ENCODE measurements at regions not wholly inside any gene's neighbourhood (a gene's known extent, or its start where the extent isn't known, plus 50 kb on each side); places are given as distances from the start of the nearest gene placed in this dataset.

GRCh38 chr4:181684310-181684709 is 558.9 kb upstream of the TENM3 start:
- DNase-seq (ENCODE audit: low read depth): no peak

DNA sequence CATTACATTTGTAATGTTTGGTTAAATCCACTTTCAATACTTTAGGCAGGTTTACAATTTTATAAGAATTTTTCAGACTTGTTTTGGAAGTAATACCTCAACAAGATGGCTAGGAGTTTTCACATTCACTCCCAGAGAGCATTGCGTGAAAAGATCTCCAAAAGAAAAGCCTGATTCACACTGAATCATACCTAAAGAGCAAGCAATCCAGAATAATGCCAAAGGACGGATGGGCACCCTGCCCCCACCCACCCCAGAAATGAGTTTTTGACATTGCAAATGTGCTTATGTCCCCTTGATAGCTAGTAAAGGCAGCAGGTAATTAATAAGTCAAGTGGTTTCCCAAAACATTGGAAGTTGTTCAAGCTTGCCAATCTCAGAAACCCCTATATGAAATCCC is 557.7 kb upstream of the TENM3 start:
- DNase-seq (ENCODE audit: low read depth): no peak

GRCh38 chr4:181685911-181686310 is 557.3 kb upstream of the TENM3 start:
- no peak for DNase-seq (ENCODE audit: low read depth)

DNA sequence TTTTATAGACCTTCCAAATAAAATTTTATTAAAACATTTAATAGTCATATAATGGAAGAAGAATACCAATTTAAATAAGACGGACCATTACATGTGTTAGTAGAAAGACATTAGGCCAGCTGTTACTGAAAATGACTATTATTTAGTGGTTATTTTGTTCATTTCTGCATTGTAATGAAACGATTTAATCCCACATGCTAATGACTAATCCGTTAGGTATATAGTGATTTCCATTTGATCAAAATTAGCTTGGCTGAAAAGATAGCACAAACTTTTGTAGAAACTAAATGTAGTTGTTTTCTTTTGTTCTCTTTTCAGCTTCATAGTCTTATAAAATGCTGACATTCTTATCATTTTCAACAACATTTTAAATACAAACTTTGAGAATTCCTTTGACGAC is 556.1 kb upstream of the TENM3 start:
- DNase-seq (ENCODE audit: low read depth): no peak

DNA sequence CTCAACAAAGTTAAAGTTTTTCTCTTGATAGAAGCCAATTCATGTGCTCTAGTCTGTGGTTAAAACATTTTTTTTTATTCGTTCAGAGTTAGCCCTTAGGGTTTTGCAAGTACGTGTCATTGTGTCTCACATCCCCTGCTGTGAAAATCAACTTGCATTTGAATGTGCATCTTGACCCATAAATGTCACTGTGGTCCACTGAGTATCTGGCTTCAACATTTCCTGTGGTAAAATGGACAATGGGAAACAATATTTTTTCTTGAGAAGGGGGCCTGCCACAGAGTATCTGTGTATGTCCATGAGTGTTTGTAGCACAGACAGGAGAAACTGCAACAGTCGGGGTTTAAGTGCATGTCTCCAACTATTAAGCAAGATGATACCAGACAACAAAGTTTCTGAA is 554.8 kb upstream of the TENM3 start:
- no peak for DNase-seq (ENCODE audit: low read depth)

- DNase-seq (ENCODE audit: low read depth): no peak
Observed at GRCh38 chr4:181688872-181689271, 554.3 kb upstream of the TENM3 start.

DNA sequence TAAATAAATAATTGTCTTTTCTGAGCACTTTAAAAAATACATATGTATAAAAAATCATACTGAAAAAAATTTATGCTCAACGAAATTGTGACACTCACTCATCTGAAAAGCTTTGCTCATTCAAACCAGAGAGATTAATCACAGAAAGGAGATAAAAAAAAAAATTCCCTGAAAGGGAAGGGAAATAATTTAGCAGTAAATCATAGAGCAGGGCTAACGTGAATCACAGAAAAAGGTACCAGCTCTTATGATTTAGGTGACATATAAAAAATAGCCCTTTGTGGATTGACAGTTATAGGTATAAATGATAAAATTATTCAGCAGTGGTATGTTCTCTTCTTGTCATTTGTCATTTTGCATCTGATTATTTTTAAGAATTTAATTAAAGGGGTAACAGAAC is 552.7 kb upstream of the TENM3 start:
- DNase-seq (ENCODE audit: low read depth): no peak

DNA sequence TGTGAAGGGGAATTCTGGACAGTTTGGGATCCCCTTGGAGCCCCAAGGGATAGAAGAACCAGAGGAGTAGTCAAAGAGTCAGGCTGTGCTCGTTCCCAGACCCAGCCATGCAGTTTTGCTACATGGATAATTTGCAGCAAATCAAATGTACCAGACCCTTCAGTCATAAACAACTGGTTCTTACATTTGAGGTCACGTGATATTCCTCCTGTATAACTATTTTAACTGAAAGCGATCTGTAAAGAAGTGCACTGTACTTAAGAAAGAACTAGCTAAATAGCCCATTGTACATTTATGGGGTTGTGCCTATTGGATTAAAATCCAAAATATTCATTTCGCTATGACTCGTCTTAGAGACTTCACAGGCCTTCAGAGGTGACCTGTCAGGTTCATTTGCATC is 550.2 kb upstream of the TENM3 start:
- DNase-seq (ENCODE audit: low read depth): no peak

- DNase-seq (ENCODE audit: low read depth): no peak
Observed at GRCh38 chr4:181693517-181693916, 549.7 kb upstream of the TENM3 start.

GRCh38 chr4:181698221-181698620 is 545.0 kb upstream of the TENM3 start:
- DNase-seq (ENCODE audit: low read depth): no peak

- DNase-seq (ENCODE audit: low read depth): no peak
Observed at GRCh38 chr4:181701214-181701613, 542.0 kb upstream of the TENM3 start.

- DNase-seq (ENCODE audit: low read depth): no peak
Observed at GRCh38 chr4:181701894-181702293, 541.3 kb upstream of the TENM3 start.

DNA sequence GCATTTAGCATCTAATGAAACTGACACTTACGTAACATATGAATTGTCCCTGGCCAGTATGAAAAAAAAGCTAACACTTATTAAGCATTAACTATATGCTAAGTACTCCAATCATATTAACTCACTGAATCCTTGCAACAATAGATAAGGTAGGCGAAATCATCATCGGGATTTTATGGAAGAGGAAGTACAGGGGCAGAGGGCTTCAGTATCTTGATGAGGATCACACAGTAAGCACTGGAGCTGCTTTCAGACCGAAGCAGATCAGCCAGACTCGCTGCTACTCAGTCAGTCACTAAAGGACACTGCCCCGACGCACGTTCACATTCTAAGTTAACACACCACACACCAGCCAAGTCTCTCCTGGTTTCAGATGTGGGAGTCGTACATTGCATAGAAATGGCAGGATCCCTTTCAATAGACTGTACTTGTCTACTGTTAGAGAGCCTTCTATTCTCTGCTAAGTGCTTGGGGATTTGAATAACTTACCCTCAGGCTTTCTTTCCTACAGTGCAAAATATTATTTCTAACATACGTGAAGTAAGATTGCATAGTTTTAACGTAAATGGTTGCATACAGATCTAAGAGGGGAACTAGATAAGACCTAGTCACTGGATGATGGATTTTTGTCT is 540.2 kb upstream of the TENM3 start:
- DNase-seq (ENCODE audit: low read depth): no peak

DNA sequence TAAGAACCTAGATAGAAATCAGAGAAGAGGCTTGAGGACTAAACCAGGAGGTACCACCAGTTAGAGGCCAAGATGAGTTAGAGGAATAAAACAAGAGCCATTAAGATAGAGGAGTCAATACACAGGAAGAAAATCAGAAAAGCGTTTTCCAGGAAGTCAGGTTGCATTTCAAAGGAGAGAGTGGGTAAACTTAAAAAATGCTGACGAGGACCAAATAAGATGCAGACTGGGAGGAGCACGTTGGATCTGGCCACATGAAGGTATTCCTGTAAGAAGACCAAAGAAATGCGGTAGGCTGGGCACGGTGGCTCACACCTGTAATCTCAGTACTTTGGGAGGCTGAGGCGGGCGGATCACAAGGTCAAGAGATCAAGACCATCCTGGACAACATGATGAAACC is 533.1 kb upstream of the TENM3 start:
- no peak for DNase-seq (ENCODE audit: low read depth)

DNA sequence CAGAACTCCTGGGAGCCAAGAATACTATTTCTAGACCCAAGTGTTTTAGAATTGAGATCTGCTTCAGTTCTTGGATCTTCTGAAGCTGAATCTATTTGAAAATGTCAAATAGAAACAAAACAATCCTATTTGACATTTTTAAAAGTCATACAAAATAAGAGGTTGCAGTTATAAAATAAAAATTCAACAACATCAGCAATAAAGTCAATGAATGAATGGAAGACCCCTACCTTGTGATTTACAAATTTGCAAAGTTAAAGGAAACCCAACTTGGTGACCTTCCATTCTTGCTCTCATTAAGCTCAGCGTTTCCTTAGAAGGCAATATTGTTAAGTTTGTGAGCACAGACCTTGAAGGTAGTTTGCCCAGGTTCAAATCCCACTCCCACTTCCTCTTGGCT is 531.8 kb upstream of the TENM3 start:
- no peak for DNase-seq (ENCODE audit: low read depth)

DNA sequence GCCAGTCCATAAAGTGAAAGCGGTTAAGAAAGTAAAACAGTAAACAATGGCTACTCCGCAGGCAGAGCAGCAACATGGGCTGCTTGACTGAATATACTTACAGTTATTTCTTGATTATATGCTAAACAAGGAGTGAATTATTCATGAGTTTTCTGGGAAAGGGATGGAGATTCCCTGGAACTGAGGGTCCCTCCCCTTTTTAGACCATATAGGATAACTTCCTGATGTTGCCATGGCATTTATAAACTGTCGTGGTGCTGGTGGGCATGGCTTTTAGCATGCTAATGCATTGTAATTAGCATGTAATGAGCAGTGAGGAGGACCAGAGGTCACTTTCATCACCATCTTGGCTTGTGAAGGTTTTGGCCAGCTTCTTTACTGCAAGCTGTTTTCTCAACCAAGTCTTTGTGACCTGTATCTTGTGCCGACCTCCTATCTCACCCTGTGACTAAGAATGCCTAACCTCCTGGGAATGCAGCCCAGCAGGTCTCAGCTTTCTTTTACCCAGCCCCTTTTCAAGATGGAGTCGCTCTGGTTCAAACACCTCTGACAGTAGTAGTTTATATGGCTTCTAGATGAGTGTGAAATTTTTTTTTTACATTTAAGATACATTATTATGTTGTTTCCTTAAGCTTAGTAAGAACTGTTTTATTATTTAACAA is 514.8 kb upstream of the TENM3 start:
- DNase-seq (ENCODE audit: low read depth): no peak

DNA sequence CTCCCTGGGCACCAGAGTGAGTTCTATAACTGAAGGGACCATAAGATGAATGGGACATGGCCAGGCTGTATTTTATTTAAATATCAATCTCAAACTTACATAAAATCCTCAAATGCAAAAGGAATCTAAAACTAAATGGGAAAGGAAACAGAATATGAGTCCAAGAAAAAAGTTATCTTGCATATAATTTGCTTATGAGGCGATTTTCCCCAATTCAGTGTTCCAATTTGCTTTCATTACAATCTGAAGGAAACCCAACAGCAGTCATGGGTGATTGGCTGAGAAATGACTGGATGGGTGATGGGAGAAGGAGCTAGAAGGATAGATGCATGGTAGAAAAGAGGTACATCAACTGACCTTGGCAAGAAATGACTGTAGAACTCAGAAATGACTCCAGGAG is 511.3 kb upstream of the TENM3 start:
- DNase-seq (ENCODE audit: low read depth): no peak

GRCh38 chr4:181737744-181738143 is 505.5 kb upstream of the TENM3 start:
- DNase-seq (ENCODE audit: low read depth): no peak

- no peak for DNase-seq (ENCODE audit: low read depth)
Observed at GRCh38 chr4:181739031-181739430, 504.2 kb upstream of the TENM3 start.

GRCh38 chr4:181741513-181741912 is 501.7 kb upstream of the TENM3 start:
- DNase-seq (ENCODE audit: low read depth): no peak

DNA sequence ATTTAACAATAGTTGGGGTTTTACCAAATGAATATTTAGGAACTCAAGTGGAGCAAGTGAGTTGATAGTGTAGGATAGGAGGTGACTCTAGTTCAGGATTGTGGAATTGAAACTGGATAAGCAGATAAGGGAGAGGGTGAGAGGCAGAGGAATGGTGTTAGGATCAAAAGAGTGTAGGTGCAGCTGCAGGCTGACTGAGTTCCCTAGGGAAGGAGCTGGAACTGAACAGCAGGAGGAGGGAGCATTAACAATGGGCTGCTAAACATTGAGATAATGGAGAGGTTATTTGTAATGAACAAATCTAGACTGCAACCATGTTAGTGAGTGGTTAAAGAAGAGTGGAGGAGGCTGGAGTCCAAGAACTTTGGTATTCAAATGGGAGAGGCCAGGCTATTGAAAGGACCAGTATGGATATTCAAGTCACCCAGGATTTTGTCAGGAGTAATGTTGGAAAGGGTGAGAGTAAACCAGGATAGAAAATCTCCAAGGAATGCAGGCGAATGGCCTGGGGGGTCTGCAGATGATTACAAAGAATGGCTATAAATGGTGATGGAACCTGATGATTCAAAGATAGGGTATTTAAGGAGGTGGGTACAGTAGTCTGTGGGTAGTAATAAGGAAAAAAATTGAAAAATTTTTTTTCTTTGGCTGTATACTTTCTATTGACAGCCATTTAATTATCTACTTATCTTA is 497.1 kb upstream of the TENM3 start:
- no peak for DNase-seq (ENCODE audit: low read depth)

DNA sequence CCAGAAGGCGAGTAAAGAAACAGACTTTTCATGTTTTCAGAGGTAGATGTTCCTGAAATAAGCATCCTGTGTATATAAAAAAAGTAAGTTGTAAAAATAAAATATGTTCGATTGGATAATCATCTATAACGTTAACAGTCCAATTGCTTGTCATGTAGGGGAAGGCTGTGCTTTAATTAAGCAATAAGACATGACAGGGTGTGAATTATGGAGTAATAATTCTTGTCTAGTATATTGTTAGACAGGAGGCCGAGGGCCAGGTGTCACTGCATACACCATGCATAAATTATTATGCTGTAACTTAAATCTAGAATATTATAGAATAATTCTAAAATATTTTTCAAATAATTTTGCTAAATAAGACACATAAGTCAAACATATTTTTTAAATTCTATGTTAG is 494.6 kb upstream of the TENM3 start:
- DNase-seq (ENCODE audit: low read depth): no peak

GRCh38 chr4:181752516-181752915 is 490.7 kb upstream of the TENM3 start:
- no peak for DNase-seq (ENCODE audit: low read depth)

DNA sequence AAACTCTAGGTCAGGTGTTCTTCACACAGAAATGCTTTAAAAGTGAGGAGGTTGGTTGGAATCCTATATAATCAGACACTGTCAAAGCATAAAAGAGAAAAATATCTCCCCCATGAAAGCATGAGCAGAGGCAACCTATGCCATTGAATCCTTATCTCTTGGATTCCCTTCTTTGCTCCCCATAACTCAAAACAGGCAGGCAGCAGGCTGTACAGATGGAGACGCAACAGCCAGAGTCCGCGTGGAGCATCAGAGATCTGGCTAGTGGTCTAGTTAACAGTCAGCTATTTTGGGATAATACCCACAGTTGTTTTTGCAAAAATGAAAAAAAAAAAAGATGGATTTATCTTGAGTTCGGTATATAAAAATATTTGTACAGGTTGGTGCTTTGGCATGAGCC is 490.0 kb upstream of the TENM3 start:
- DNase-seq (ENCODE audit: low read depth): no peak
